H54 (cell line): ENCODE measurements at regions not wholly inside any gene's neighbourhood (a gene's known extent, or its start where the extent isn't known, plus 50 kb on each side); places are given as distances from the start of the nearest gene placed in this dataset.
"Not testable (repeated sequence)": the region's sequence is repeated elsewhere in the genome, so short reads cannot be mapped to it uniquely, and the experiment has no call there.

ENCODE experiments used
- DNase-seq: peaks from one replicate; pipeline ENCODE4 v3.0.0; 2011; ENCODE audit warnings: low spot score, mixed read lengths; ENCODE audit not compliant: insufficient read length
- FAIRE-seq: peaks from 3 replicates; lab custom pipeline; 2011; peaks lifted over from hg19 to GRCh38; lab: Jason Lieb, UNC
- POLR2A ChIP-seq: IDR thresholded peaks from 2 replicates; pipeline ENCODE4 v1.6.1; 2011; ENCODE audit warnings: low read depth, mild to moderate bottlenecking, low read length

- DNase-seq (no peak), FAIRE-seq (no peak)
- TF ChIP-seq POLR2A = no peak
Measured at GRCh38 chr12:112711026-112711425, 80.5 kb upstream of the RPH3A start.

- FAIRE-seq = no peak
- no peak for DNase-seq
- no peak for TF ChIP-seq POLR2A
Measured at GRCh38 chr12:112711507-112711906, 80.0 kb upstream of the RPH3A start.

GRCh38 chr12:112712751-112713150 is 78.8 kb upstream of the RPH3A start:
- not testable (repeated sequence) for FAIRE-seq

GRCh38 chr12:112713471-112713870 is 78.1 kb upstream of the RPH3A start:
- no peak for TF ChIP-seq POLR2A
- FAIRE-seq (no peak), DNase-seq (no peak)

More at GRCh38 chr12:112712751-112713150, 78.8 kb upstream of the RPH3A start:
- not testable (repeated sequence) for DNase-seq

GRCh38 chr12:112714166-112714710 is 77.3 kb upstream of the RPH3A start:
- FAIRE-seq (no peak), DNase-seq (no peak)

GRCh38 chr12:112716099-112717093 is 75.2 kb upstream of the RPH3A start:
- TF ChIP-seq POLR2A = no peak
- DNase-seq = peak; percentile 11
- FAIRE-seq = peak; percentile 82

More at GRCh38 chr12:112714166-112714710, 77.3 kb upstream of the RPH3A start:
- TF ChIP-seq POLR2A = no peak

GRCh38 chr12:112728864-112729263 is 62.7 kb upstream of the RPH3A start:
- DNase-seq (no peak), FAIRE-seq (no peak)
- no peak for TF ChIP-seq POLR2A

- DNase-seq (no peak), FAIRE-seq (no peak)
- TF ChIP-seq POLR2A = no peak
Measured at GRCh38 chr12:112734859-112735695, 56.5 kb upstream of the RPH3A start.

GRCh38 chr12:112738531-112738930 is 53.0 kb upstream of the RPH3A start:
- no peak for FAIRE-seq
- no peak for TF ChIP-seq POLR2A
- DNase-seq = no peak

GRCh38 chr12:112740387-112740934 is 51.1 kb upstream of the RPH3A start:
- FAIRE-seq (no peak), DNase-seq (no peak)
- no peak for TF ChIP-seq POLR2A

- DNase-seq (no peak), FAIRE-seq (no peak)
- no peak for TF ChIP-seq POLR2A
Measured at GRCh38 chr12:112741106-112741505, 50.4 kb upstream of the RPH3A start.
